ENCODE measurements at regions not wholly inside any gene's neighbourhood (a gene's known extent, or its start where the extent isn't known, plus 50 kb on each side); places are given as distances from the start of the nearest gene placed in this dataset.

DNA sequence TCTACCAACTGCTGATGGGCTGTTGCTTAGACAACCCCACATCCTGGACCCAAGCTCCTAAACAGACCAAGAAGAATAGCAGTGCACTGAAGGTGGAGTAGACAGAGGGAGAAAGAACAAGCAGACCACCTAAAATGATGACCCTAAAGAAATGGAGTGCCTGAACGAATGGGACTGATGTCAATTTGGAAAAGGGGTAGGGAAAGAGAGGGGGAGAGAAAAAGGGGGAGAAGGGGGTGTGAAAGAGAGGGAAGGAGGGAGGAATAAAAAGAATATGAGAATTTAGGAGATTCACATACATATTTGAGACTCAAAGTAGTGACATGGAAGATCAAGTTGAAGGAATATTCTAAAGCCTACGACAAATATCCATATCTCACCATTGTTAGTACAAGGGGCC lies 144.4 kb upstream of the DUSP10 start:
- H3K9me3 ChIP-seq (ENCODE audit: control insufficient read depth, low read depth, low read length): no peaks in the 10 kb centered on the region
- H3K4me1 ChIP-seq (ENCODE audit: control insufficient read depth, insufficient read depth, low read length): no peaks in the 10 kb centered on the region
- H3K27me3 ChIP-seq (ENCODE audit: control insufficient read depth, insufficient read depth, low read length): no peaks in the 10 kb centered on the region
- H3K36me3 ChIP-seq (ENCODE audit: control insufficient read depth, insufficient read depth, low read length): no peaks in the 10 kb centered on the region
- no peak overlapping the region for H3K4me3 ChIP-seq (ENCODE audit: low read length)
- WGBS (ENCODE audit: insufficient coverage, low lambda C conversion rate): 93% methylated on average over 2 of the region's 2 CpGs
- H3K27ac ChIP-seq (ENCODE audit: low read length): no peak overlapping the region
- DNase-seq: no peak

DNA sequence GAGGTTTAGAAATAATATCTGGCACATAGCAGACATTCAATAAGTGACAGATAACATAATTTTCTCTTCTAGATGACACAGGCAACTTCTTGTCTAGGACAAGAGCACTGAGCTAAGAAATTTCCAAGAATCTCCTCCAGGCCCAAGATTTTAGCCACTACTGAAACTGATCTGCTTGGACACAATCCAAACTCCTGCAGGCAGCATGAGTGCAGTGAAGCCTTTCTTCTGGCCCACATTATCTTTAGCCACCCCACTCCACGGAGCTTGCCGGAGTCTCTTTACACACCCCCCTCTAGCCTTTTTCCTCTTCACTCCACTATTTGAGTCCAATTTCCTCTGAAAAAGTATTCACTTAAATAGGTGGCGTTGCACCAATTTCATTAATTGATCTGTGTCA lies 142.9 kb upstream of the DUSP10 start:
- no peaks in the 10 kb centered on the region for H3K4me1 ChIP-seq (ENCODE audit: control insufficient read depth, insufficient read depth, low read length)
- no peak for DNase-seq
- H3K27ac ChIP-seq (ENCODE audit: low read length): no peak overlapping the region

DNA sequence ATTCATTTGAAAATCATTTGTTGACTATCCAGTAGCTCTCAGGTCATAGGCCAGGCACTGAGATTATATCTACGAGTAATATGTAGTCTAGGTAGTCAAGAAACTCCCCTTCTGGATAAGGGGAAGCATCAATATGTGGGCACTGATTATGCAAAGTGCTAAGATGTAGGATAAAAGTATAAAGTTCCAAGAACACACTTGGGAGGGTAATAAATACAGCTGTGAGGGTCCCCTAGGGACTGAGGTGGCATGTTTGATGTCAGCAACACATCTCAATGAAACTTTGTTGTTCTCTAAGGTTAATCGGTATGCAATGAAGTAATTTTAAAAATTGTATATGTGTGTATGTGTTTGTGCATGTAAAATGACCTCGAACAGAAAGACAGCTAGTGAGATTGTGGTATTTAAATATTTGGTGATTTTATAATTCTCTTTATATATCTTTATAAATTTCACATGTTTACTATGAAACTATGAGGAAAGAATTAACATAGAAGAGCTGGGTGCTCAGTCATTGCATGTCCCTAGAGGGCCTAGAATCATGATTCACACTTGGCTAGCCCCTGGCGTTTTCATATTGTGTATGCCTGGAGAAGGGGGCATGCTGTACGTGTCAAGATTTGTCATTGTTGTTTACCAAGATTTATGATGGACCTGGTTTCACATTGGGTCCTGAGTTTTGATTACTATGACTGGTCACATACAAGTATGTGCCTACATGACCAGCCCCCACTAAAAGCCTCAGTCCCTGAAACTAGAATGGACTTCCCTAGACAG lies 140.1 kb upstream of the DUSP10 start:
- Histone ChIP-seq H3K27ac (ENCODE audit: low read length) (no peak overlapping the region), H3K4me1 (ENCODE audit: control insufficient read depth, insufficient read depth, low read length) (no peaks in the 10 kb centered on the region), H3K36me3 (ENCODE audit: control insufficient read depth, insufficient read depth, low read length) (no peaks in the 10 kb centered on the region), H3K9me3 (ENCODE audit: control insufficient read depth, low read depth, low read length) (no peaks in the 10 kb centered on the region), H3K4me3 (ENCODE audit: low read length) (no peak overlapping the region), H3K27me3 (ENCODE audit: control insufficient read depth, insufficient read depth, low read length) (no peaks in the 10 kb centered on the region)
- WGBS (ENCODE audit: insufficient coverage, low lambda C conversion rate): no CpG with 5 or more reads among the region's 5 CpGs
- no peak for DNase-seq

More for the DNA sequence above, 142.9 kb upstream of the DUSP10 start:
- no peaks in the 10 kb centered on the region for H3K9me3 ChIP-seq (ENCODE audit: control insufficient read depth, low read depth, low read length)
- WGBS (ENCODE audit: insufficient coverage, low lambda C conversion rate): no CpG with 5 or more reads among the region's 3 CpGs
- no peaks in the 10 kb centered on the region for H3K27me3 ChIP-seq (ENCODE audit: control insufficient read depth, insufficient read depth, low read length)
- no peak overlapping the region for H3K4me3 ChIP-seq (ENCODE audit: low read length)
- H3K36me3 ChIP-seq (ENCODE audit: control insufficient read depth, insufficient read depth, low read length): no peaks in the 10 kb centered on the region

DNA sequence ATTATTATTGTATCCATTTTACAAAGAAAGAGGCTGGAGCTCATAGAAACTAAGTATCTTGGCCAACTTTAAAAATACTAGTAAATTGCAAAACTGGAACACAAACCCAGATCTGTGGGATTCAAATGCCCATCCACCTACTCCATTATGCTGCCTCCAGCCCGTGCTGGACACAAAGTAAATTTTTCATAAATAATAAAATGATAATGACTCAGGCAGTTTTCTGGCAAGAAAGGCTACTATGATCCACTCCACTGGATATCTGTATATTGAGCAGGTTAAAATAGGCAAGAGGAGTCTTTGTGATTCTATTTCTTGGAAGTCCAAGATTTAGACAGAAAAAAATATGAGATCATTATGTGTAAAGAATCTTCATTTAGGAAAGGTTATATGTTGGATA lies 138.3 kb upstream of the DUSP10 start:
- no peak for DNase-seq
- Histone ChIP-seq H3K4me1 (ENCODE audit: control insufficient read depth, insufficient read depth, low read length) (no peaks in the 10 kb centered on the region), H3K9me3 (ENCODE audit: control insufficient read depth, low read depth, low read length) (no peaks in the 10 kb centered on the region), H3K27ac (ENCODE audit: low read length) (no peak overlapping the region), H3K36me3 (ENCODE audit: control insufficient read depth, insufficient read depth, low read length) (no peaks in the 10 kb centered on the region), H3K4me3 (ENCODE audit: low read length) (no peak overlapping the region), H3K27me3 (ENCODE audit: control insufficient read depth, insufficient read depth, low read length) (no peaks in the 10 kb centered on the region)
- WGBS (ENCODE audit: insufficient coverage, low lambda C conversion rate): 80% methylated on average over 1 of the region's 1 CpG

DNA sequence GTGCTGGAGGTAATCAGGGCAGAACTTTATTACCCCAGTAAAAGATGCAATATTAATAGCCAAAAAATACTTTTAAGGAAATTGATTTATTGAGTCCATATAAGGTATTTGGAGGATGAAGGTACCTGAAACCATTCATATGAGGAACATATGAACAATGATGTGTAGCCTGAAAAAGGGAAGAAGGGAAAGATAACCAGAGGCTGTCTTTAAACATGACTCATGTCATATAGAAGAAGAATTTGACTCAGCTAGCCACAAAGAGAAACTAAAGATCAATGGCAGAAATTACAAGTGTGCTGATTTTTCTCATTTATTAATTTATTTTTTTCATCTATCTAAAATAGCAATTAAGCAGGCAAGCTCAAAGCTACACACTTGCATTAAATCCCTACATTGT lies 136.2 kb upstream of the DUSP10 start:
- Histone ChIP-seq H3K4me3 (ENCODE audit: low read length) (no peak overlapping the region), H3K27me3 (ENCODE audit: control insufficient read depth, insufficient read depth, low read length) (no peaks in the 10 kb centered on the region), H3K9me3 (ENCODE audit: control insufficient read depth, low read depth, low read length) (no peaks in the 10 kb centered on the region), H3K4me1 (ENCODE audit: control insufficient read depth, insufficient read depth, low read length) (no peaks in the 10 kb centered on the region), H3K27ac (ENCODE audit: low read length) (no peak overlapping the region), H3K36me3 (ENCODE audit: control insufficient read depth, insufficient read depth, low read length) (no peaks in the 10 kb centered on the region)
- DNase-seq: no peak

DNA sequence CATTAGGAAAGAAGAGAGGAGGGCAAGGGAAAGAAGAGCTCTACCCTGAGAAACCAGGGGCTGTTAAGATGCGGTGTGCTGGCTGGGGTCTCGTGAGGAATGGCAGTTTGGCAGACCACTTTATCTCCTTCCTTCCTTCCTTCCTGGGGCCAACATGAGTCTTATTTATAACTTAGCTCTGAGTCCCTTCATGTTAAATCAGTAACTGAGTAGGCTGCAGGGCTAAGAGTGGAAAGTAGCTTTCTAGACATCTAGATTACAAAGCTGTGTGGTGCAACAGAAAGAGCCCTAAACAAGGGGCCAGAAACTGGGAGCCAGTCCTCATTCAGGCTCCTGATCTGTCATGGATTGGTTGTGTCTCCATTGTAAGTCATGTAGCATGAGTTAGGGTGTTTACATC lies 135.4 kb upstream of the DUSP10 start:
- Histone ChIP-seq H3K27ac (ENCODE audit: low read length) (no peak overlapping the region), H3K9me3 (ENCODE audit: control insufficient read depth, low read depth, low read length) (no peaks in the 10 kb centered on the region), H3K36me3 (ENCODE audit: control insufficient read depth, insufficient read depth, low read length) (no peaks in the 10 kb centered on the region), H3K27me3 (ENCODE audit: control insufficient read depth, insufficient read depth, low read length) (no peaks in the 10 kb centered on the region), H3K4me3 (ENCODE audit: low read length) (no peak overlapping the region), H3K4me1 (ENCODE audit: control insufficient read depth, insufficient read depth, low read length) (no peaks in the 10 kb centered on the region)
- WGBS (ENCODE audit: insufficient coverage, low lambda C conversion rate): no CpG with 5 or more reads among the region's 2 CpGs
- DNase-seq: no peak

DNA sequence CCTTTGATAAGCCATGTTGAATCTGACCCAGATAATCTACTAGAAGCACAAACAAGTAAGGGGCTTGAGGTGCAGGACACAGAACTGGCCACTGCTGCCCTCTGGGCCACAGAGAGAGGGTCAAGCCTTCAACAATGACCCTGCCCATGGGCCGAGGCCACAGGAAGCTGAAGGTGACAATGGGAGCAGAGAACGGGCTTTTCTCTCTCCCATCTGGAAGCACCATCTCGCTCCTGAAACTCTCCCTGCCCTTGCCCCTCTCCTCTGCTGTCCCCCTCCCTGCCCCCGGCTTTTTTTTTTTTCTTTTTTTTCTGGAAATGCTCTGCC lies 133.1 kb upstream of the DUSP10 start:
- Histone ChIP-seq H3K4me1 (ENCODE audit: control insufficient read depth, insufficient read depth, low read length) (no peaks in the 10 kb centered on the region), H3K27me3 (ENCODE audit: control insufficient read depth, insufficient read depth, low read length) (no peaks in the 10 kb centered on the region), H3K27ac (ENCODE audit: low read length) (no peak overlapping the region), H3K4me3 (ENCODE audit: low read length) (no peak overlapping the region), H3K9me3 (ENCODE audit: control insufficient read depth, low read depth, low read length) (no peaks in the 10 kb centered on the region), H3K36me3 (ENCODE audit: control insufficient read depth, insufficient read depth, low read length) (no peaks in the 10 kb centered on the region)
- no CpG with 5 or more reads among the region's 4 CpGs for WGBS (ENCODE audit: insufficient coverage, low lambda C conversion rate)
- no peak for DNase-seq

DNA sequence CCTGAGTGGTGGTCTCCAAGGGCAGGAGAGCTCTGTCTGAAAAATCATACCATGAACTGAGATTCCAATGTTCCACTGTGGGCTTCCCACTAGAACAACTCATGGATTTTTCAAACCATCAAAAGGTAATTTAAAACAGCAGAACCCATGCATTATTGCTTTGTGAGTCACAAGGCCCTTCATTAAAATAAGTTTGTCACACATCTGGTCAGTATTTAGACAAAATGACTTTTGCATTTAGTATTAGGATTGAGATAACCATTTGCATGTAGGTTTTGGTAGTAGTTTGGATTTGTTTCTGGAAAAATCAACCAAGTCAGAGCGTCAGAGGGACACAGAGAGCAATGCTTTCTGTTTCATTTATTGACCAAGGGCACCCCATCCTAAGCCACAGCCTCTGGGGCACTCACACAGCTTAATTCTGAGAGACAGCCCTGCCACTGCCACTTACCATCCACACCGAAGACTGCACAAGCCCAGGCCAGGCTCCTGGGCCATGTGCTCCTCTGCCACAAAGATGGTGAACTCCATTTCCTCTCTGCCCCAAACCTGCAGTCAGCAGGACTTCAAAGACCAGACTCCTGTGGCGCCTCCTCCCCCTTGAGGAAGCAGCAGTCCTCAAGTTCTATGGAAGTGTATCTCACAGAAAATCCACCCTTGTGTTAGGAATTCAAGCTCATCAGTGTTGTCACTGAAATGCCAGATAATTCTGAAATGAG lies 132.6 kb upstream of the DUSP10 start:
- no peak overlapping the region for H3K27ac ChIP-seq (ENCODE audit: low read length)
- H3K4me3 ChIP-seq (ENCODE audit: low read length): no peak overlapping the region
- H3K4me1 ChIP-seq (ENCODE audit: control insufficient read depth, insufficient read depth, low read length): no peaks in the 10 kb centered on the region
- no peaks in the 10 kb centered on the region for H3K9me3 ChIP-seq (ENCODE audit: control insufficient read depth, low read depth, low read length)
- H3K27me3 ChIP-seq (ENCODE audit: control insufficient read depth, insufficient read depth, low read length): no peaks in the 10 kb centered on the region
- DNase-seq: no peak
- H3K36me3 ChIP-seq (ENCODE audit: control insufficient read depth, insufficient read depth, low read length): no peaks in the 10 kb centered on the region
- no CpG with 5 or more reads among the region's 3 CpGs for WGBS (ENCODE audit: insufficient coverage, low lambda C conversion rate)

DNA sequence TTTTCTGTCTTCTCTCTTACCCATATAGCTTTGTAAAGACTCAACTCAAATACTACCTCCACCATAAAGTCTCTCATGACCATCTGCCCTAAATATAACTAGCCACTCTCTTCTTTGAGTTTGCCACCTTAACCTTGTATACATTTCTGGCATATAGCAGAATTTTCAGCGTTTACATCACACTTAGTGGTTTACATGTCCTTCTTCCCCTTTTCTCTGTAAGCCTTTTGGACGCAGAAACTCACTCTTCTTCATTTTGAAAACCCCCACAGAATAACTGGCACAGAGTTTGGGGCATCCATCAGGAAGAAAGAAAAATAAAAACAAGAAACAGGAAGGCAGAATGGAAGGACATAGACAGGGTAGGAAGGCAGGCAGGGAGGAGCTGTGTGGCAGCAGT lies 131.8 kb upstream of the DUSP10 start:
- WGBS (ENCODE audit: insufficient coverage, low lambda C conversion rate): 80% methylated on average over 1 of the region's 2 CpGs
- Histone ChIP-seq H3K27ac (ENCODE audit: low read length) (no peak overlapping the region), H3K36me3 (ENCODE audit: control insufficient read depth, insufficient read depth, low read length) (no peaks in the 10 kb centered on the region), H3K9me3 (ENCODE audit: control insufficient read depth, low read depth, low read length) (no peaks in the 10 kb centered on the region), H3K27me3 (ENCODE audit: control insufficient read depth, insufficient read depth, low read length) (no peaks in the 10 kb centered on the region), H3K4me1 (ENCODE audit: control insufficient read depth, insufficient read depth, low read length) (no peaks in the 10 kb centered on the region), H3K4me3 (ENCODE audit: low read length) (no peak overlapping the region)
- DNase-seq: no peak

DNA sequence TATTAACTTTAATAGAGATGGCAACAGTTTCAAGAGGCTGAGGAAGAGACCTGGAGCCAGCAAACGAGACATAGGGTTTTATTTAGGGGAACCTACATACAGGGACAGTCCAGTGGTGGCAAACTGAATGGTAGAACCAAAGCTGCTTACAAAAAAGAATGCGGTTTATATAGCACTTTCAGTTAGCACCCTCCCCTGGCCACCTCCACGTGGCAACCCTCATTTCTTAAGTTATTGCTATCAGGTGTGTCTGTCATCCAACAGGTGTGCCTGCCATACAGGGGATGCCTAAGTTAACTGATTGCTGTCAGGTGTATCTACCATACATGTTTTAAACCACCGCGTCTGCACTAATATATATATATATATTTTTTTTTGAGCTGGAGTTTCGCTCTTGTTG lies 129.2 kb upstream of the DUSP10 start:
- Histone ChIP-seq H3K27ac (ENCODE audit: low read length) (no peak overlapping the region), H3K9me3 (ENCODE audit: control insufficient read depth, low read depth, low read length) (no peaks in the 10 kb centered on the region), H3K36me3 (ENCODE audit: control insufficient read depth, insufficient read depth, low read length) (no peaks in the 10 kb centered on the region), H3K27me3 (ENCODE audit: control insufficient read depth, insufficient read depth, low read length) (no peaks in the 10 kb centered on the region), H3K4me3 (ENCODE audit: low read length) (no peak overlapping the region), H3K4me1 (ENCODE audit: control insufficient read depth, insufficient read depth, low read length) (no peaks in the 10 kb centered on the region)
- whole genome bisulfite sequencing (ENCODE audit: insufficient coverage, low lambda C conversion rate): no CpG with 5 or more reads among the region's 6 CpGs
- DNase-seq: no peak

DNA sequence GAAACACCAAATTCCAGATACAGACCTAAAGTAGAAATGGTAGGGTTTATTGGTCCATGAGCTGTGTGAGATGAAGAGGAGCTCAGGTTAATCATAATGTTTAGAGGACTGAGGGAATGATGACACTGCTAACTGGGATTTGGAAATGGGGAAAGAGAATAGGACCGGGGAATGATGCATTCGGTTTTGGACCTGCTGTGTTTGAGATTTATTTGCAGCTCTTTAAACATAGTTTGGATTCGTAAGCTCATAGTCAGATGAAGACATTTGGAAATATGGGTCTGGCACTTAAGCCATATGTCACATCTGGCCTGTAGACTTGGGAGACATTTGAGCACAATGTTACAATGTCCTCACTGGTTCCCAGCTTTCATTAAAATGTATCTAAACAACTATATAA lies 127.9 kb upstream of the DUSP10 start:
- Histone ChIP-seq H3K4me1 (ENCODE audit: control insufficient read depth, insufficient read depth, low read length) (no peaks in the 10 kb centered on the region), H3K36me3 (ENCODE audit: control insufficient read depth, insufficient read depth, low read length) (no peaks in the 10 kb centered on the region), H3K27ac (ENCODE audit: low read length) (no peak overlapping the region), H3K9me3 (ENCODE audit: control insufficient read depth, low read depth, low read length) (no peaks in the 10 kb centered on the region), H3K4me3 (ENCODE audit: low read length) (no peak overlapping the region), H3K27me3 (ENCODE audit: control insufficient read depth, insufficient read depth, low read length) (no peaks in the 10 kb centered on the region)
- no peak for DNase-seq
- WGBS (ENCODE audit: insufficient coverage, low lambda C conversion rate): 78% methylated on average over 3 of the region's 3 CpGs
